ENCODE measurements at regions not wholly inside any gene's neighbourhood (a gene's known extent, or its start where the extent isn't known, plus 50 kb on each side); places are given as distances from the start of the nearest gene placed in this dataset.

DNA sequence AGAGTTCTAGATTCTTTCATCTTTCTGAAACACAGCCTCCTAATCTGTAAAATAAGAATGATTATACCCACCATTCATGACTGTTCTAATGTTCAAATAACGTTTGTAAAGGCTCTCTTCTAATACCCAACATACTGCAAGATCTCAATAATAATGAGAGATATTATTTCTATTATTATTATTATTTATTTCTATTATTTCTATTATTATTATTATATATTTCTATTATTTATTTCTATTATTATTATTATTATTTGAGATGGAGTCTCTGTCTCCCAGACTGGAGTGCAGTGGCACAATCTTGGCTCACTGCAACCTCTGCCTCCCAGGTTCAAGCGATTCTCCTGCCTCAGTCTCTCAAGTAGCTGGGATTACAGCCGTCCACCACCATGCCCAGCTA is 395.5 kb downstream of the EFNB2 start:
- Histone ChIP-seq H3K9me2 (ENCODE audit: low read depth, low read length) (no peaks in the 10 kb centered on the region), H3K4me1 (ENCODE audit: insufficient read depth, low read length, severe bottlenecking) (no peaks in the 10 kb centered on the region), H2AFZ (ENCODE audit: low read length) (no peak overlapping the region), H3K27ac (ENCODE audit: low read depth, low read length, poor library complexity, severe bottlenecking) (no peak overlapping the region), H4K20me1 (ENCODE audit: insufficient read depth, low read length) (no peaks in the 10 kb centered on the region), H3K27me3 (ENCODE audit: insufficient read depth, low read length) (no peaks in the 10 kb centered on the region), H3K79me2 (ENCODE audit: insufficient read depth, low read length) (no peaks in the 10 kb centered on the region), H3K9ac (ENCODE audit: low read length) (no peak overlapping the region), H3F3A (ENCODE audit: insufficient read depth, low read length) (no peaks in the 10 kb centered on the region), H3K9me3 (ENCODE audit: low read length) (no peaks in the 10 kb centered on the region), H3K4me2 (ENCODE audit: low read length) (no peak overlapping the region), H3K4me3 (ENCODE audit: low read depth, low read length, poor library complexity, severe bottlenecking) (no peak overlapping the region), H3K36me3 (ENCODE audit: insufficient read depth, low read length) (no peaks in the 10 kb centered on the region)
- TF ChIP-seq, protein P1, sequence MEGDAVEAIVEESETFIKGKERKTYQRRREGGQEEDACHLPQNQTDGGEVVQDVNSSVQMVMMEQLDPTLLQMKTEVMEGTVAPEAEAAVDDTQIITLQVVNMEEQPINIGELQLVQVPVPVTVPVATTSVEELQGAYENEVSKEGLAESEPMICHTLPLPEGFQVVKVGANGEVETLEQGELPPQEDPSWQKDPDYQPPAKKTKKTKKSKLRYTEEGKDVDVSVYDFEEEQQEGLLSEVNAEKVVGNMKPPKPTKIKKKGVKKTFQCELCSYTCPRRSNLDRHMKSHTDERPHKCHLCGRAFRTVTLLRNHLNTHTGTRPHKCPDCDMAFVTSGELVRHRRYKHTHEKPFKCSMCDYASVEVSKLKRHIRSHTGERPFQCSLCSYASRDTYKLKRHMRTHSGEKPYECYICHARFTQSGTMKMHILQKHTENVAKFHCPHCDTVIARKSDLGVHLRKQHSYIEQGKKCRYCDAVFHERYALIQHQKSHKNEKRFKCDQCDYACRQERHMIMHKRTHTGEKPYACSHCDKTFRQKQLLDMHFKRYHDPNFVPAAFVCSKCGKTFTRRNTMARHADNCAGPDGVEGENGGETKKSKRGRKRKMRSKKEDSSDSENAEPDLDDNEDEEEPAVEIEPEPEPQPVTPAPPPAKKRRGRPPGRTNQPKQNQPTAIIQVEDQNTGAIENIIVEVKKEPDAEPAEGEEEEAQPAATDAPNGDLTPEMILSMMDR (IDR thresholded peaks at IDR 0.05; ENCODE audit: low read length): no peak
- no peak for TF ChIP-seq EZH2 (IDR thresholded peaks at IDR 0.05; ENCODE audit: borderline replicate concordance, low read length)

DNA sequence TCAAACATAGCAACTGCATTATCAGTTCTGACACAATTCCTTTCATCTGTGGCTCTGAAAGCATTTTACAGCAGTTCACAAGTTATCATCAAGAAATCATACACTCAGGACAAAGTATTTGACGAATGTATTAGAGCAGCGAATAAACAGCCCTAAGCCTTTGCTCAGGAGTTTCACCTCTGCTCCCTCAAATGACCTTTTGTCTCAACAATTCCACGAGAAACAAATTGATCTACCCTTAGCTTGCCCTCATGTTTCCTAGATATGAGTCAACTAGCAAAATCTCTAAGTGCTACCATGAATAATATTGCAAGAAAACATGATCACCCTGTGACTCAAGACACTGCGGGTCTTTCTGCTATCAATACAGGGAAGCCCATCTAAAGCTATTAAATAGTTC is 396.1 kb downstream of the EFNB2 start:
- no peaks in the 10 kb centered on the region for H4K20me1 ChIP-seq (ENCODE audit: insufficient read depth, low read length)
- no peak overlapping the region for H3K4me2 ChIP-seq (ENCODE audit: low read length)
- no peaks in the 10 kb centered on the region for H3K36me3 ChIP-seq (ENCODE audit: insufficient read depth, low read length)
- H3K27ac ChIP-seq (ENCODE audit: low read depth, low read length, poor library complexity, severe bottlenecking): no peak overlapping the region
- no peaks in the 10 kb centered on the region for H3K9me3 ChIP-seq (ENCODE audit: low read length)
- no peak overlapping the region for H3K9ac ChIP-seq (ENCODE audit: low read length)
- no peaks in the 10 kb centered on the region for H3K79me2 ChIP-seq (ENCODE audit: insufficient read depth, low read length)
- no peaks in the 10 kb centered on the region for H3K27me3 ChIP-seq (ENCODE audit: insufficient read depth, low read length)
- H3K4me3 ChIP-seq (ENCODE audit: low read depth, low read length, poor library complexity, severe bottlenecking): no peak overlapping the region
- no peaks in the 10 kb centered on the region for H3K4me1 ChIP-seq (ENCODE audit: insufficient read depth, low read length, severe bottlenecking)
- H2AFZ ChIP-seq (ENCODE audit: low read length): no peak overlapping the region
- no peak for TF ChIP-seq EZH2 (IDR thresholded peaks at IDR 0.05; ENCODE audit: borderline replicate concordance, low read length)
- TF ChIP-seq, protein P1 (IDR thresholded peaks at IDR 0.05; ENCODE audit: low read length): no peak
- H3K9me2 ChIP-seq (ENCODE audit: low read depth, low read length): no peaks in the 10 kb centered on the region
- no peaks in the 10 kb centered on the region for H3F3A ChIP-seq (ENCODE audit: insufficient read depth, low read length)

DNA sequence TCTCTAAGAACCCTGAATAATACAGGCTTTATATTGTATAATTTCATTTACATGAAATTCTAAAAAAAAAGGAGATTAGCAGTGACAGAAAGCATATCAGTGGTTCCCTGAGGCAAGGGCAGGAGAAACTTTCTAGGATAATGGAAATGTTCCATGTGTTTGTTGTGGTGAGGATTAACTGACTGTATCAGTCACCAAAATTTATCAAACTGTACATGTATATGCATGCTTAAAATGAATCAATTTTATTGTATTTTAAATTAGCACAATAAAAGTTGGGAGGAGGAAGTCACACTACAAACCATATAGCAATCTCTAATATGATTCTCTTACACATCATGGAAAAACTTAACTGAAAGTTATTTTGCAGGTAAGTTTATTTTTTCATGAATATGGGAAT is 396.8 kb downstream of the EFNB2 start:
- H3K27me3 ChIP-seq (ENCODE audit: insufficient read depth, low read length): no peaks in the 10 kb centered on the region
- TF ChIP-seq, protein P1 (IDR thresholded peaks at IDR 0.05; ENCODE audit: low read length): no peak
- TF ChIP-seq EZH2 (IDR thresholded peaks at IDR 0.05; ENCODE audit: borderline replicate concordance, low read length): no peak
- H3K36me3 ChIP-seq (ENCODE audit: insufficient read depth, low read length): no peaks in the 10 kb centered on the region
- H3K4me1 ChIP-seq (ENCODE audit: insufficient read depth, low read length, severe bottlenecking): no peaks in the 10 kb centered on the region
- no peak overlapping the region for H3K4me2 ChIP-seq (ENCODE audit: low read length)
- no peaks in the 10 kb centered on the region for H3F3A ChIP-seq (ENCODE audit: insufficient read depth, low read length)
- H3K4me3 ChIP-seq (ENCODE audit: low read depth, low read length, poor library complexity, severe bottlenecking): no peak overlapping the region
- H3K79me2 ChIP-seq (ENCODE audit: insufficient read depth, low read length): no peaks in the 10 kb centered on the region
- no peak overlapping the region for H2AFZ ChIP-seq (ENCODE audit: low read length)
- H3K9ac ChIP-seq (ENCODE audit: low read length): no peak overlapping the region
- no peaks in the 10 kb centered on the region for H4K20me1 ChIP-seq (ENCODE audit: insufficient read depth, low read length)
- H3K27ac ChIP-seq (ENCODE audit: low read depth, low read length, poor library complexity, severe bottlenecking): no peak overlapping the region
- no peaks in the 10 kb centered on the region for H3K9me3 ChIP-seq (ENCODE audit: low read length)
- H3K9me2 ChIP-seq (ENCODE audit: low read depth, low read length): no peaks in the 10 kb centered on the region
